Nephron (organoid): ENCODE measurements at regions not wholly inside any gene's neighbourhood (a gene's known extent, or its start where the extent isn't known, plus 50 kb on each side); places are given as distances from the start of the nearest gene placed in this dataset.

Source experiments
- H3K27ac Mint-ChIP-seq, 3 experiments: 2 replicates each; pipeline ENCODE4 v1.8.0; 2020; ENCODE audit warnings: mixed read lengths in 3 of 3, mild to moderate bottlenecking in 2 of 3, moderate library complexity in 1 of 3
- H3K27me3 Mint-ChIP-seq: 2 replicates; pipeline ENCODE4 v1.8.0; 2021; ENCODE audit warnings: low read depth, mild to moderate bottlenecking, moderate library complexity, mixed read lengths
- H3K36me3 Mint-ChIP-seq: 2 replicates; pipeline ENCODE4 v1.8.0; 2020; ENCODE audit warnings: low read depth, mixed read lengths
- H3K4me1 Mint-ChIP-seq: 2 replicates; pipeline ENCODE4 v1.8.0; 2020; ENCODE audit warnings: mixed read lengths
- H3K4me3 Mint-ChIP-seq, 3 experiments: 2 replicates each; pipeline ENCODE4 v1.8.0; 2020; ENCODE audit warnings: mild to moderate bottlenecking in 3 of 3, mixed read lengths in 3 of 3, moderate library complexity in 2 of 3
- H3K9me3 Mint-ChIP-seq: 2 replicates; pipeline ENCODE4 v1.8.0; 2020; ENCODE audit warnings: mixed read lengths
- TF ChIP-seq, protein P1 (sequence below), 3 experiments: fragments of 200-600 bp; sonication (generic); IDR thresholded peaks; one replicate each; pipeline ENCODE4 v1.5.0; 2021; ENCODE audit warnings: antibody characterized with exemption in 3 of 3; ENCODE audit not compliant: unreplicated experiment in 3 of 3

DNA sequence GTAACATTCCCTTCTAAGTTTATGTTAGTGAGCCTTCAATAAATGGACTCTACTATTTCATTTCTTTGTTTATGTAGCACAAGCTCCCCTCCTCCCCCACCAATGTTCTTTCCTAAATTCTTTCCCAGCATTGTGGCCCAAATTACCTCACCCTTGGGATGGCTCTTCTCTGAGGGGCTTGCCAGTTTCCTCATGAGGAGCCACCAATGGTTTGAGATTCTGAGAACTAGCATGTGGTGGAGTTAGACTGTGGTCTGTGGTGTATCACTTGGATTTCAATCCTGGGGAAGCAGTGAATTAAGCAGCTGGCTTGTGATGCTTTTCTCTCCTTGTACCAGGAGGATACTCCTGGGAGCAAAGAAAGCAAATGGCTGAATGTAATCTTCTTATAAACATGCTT lies 50.0 kb upstream of the NPHP3 start:
- no peak overlapping the region for H3K4me3 Mint-ChIP-seq
- no peaks in the 10 kb centered on the region for H3K4me1 Mint-ChIP-seq
- TF ChIP-seq, protein P1, sequence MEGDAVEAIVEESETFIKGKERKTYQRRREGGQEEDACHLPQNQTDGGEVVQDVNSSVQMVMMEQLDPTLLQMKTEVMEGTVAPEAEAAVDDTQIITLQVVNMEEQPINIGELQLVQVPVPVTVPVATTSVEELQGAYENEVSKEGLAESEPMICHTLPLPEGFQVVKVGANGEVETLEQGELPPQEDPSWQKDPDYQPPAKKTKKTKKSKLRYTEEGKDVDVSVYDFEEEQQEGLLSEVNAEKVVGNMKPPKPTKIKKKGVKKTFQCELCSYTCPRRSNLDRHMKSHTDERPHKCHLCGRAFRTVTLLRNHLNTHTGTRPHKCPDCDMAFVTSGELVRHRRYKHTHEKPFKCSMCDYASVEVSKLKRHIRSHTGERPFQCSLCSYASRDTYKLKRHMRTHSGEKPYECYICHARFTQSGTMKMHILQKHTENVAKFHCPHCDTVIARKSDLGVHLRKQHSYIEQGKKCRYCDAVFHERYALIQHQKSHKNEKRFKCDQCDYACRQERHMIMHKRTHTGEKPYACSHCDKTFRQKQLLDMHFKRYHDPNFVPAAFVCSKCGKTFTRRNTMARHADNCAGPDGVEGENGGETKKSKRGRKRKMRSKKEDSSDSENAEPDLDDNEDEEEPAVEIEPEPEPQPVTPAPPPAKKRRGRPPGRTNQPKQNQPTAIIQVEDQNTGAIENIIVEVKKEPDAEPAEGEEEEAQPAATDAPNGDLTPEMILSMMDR (IDR thresholded peaks at IDR 0.05; ENCODE audit: unreplicated experiment in 3 of 3): no peak
- no peaks in the 10 kb centered on the region for H3K36me3 Mint-ChIP-seq
- H3K27ac Mint-ChIP-seq: no peak overlapping the region
- H3K9me3 Mint-ChIP-seq: peaks cover 7% of the 10 kb centered on the region
- H3K27me3 Mint-ChIP-seq: peaks cover 5% of the 10 kb centered on the region
